Calu3 (cell line): ENCODE measurements at regions not wholly inside any gene's neighbourhood (a gene's known extent, or its start where the extent isn't known, plus 50 kb on each side); places are given as distances from the start of the nearest gene placed in this dataset.

Source experiments
- BruUV-seq: library from RNA; stranded (reverse); fragments of 400-500 nt; replicated peaks from 2 replicates; lab custom pipeline; 2021; lab: Mats Ljungman, UMichigan
- CTCF ChIA-PET: fragments of 300-600 bp; sonication (Branson Sonifier 250); formaldehyde crosslinking; loops from one replicate; lab custom pipeline; 2022; ENCODE audit warnings: antibody characterized with exemption; lab: Charles Lee
- DNase-seq: peaks from one replicate; pipeline ENCODE4 v3.0.0; 2022
- H3K27ac Mint-ChIP-seq: one replicate; pipeline ENCODE4 v1.8.0; 2022; ENCODE audit warnings: mixed read lengths; ENCODE audit not compliant: unreplicated experiment
- H3K27me3 Mint-ChIP-seq: one replicate; pipeline ENCODE4 v1.8.0; 2022; ENCODE audit warnings: mixed read lengths; ENCODE audit not compliant: unreplicated experiment
- H3K36me3 Mint-ChIP-seq: one replicate; pipeline ENCODE4 v1.8.0; 2022; ENCODE audit warnings: mild to moderate bottlenecking, moderate library complexity, mixed read lengths; ENCODE audit not compliant: insufficient read depth, unreplicated experiment
- H3K4me1 Mint-ChIP-seq: one replicate; pipeline ENCODE4 v1.8.0; 2022; ENCODE audit warnings: mild to moderate bottlenecking, low read depth, mixed read lengths; ENCODE audit not compliant: unreplicated experiment
- H3K4me3 Mint-ChIP-seq: one replicate; pipeline ENCODE4 v1.8.0; 2022; ENCODE audit warnings: mild to moderate bottlenecking, low read depth, moderate library complexity, mixed read lengths; ENCODE audit not compliant: unreplicated experiment
- H3K9me3 Mint-ChIP-seq: one replicate; pipeline ENCODE4 v1.8.0; 2022; ENCODE audit warnings: low read depth, mixed read lengths; ENCODE audit not compliant: unreplicated experiment
- intact Hi-C: fragments of 100-400 bp; cut with micrococcal nuclease; formaldehyde crosslinking; loops from one replicate; pipeline ENCODE4 v1.10.0; 2022; ENCODE audit not compliant: unreplicated experiment
- TF ChIP-seq, protein P1 (sequence below): fragments of 200-600 bp; IDR thresholded peaks from one replicate; pipeline ENCODE4 v1.8.0; 2022; ENCODE audit warnings: antibody characterized with exemption; ENCODE audit not compliant: unreplicated experiment

GRCh38 chr13:86660090-86660489, 860.9 kb upstream of the SLITRK6 start:
- intact Hi-C loops = no loop called here
- Mint-ChIP-seq H3K36me3 (no peaks in the 10 kb centered on the region), H3K9me3 (peaks cover 2% of the 10 kb centered on the region), H3K4me1 (no peaks in the 10 kb centered on the region), H3K27ac (no peak overlapping the region), H3K4me3 (no peak overlapping the region), H3K27me3 (no peaks in the 10 kb centered on the region)
- DNase-seq = no peak
- no TSS peak for BruUV-seq
- CTCF ChIA-PET = no interaction called here
- TF ChIP-seq, protein P1, sequence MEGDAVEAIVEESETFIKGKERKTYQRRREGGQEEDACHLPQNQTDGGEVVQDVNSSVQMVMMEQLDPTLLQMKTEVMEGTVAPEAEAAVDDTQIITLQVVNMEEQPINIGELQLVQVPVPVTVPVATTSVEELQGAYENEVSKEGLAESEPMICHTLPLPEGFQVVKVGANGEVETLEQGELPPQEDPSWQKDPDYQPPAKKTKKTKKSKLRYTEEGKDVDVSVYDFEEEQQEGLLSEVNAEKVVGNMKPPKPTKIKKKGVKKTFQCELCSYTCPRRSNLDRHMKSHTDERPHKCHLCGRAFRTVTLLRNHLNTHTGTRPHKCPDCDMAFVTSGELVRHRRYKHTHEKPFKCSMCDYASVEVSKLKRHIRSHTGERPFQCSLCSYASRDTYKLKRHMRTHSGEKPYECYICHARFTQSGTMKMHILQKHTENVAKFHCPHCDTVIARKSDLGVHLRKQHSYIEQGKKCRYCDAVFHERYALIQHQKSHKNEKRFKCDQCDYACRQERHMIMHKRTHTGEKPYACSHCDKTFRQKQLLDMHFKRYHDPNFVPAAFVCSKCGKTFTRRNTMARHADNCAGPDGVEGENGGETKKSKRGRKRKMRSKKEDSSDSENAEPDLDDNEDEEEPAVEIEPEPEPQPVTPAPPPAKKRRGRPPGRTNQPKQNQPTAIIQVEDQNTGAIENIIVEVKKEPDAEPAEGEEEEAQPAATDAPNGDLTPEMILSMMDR = no peak

DNA sequence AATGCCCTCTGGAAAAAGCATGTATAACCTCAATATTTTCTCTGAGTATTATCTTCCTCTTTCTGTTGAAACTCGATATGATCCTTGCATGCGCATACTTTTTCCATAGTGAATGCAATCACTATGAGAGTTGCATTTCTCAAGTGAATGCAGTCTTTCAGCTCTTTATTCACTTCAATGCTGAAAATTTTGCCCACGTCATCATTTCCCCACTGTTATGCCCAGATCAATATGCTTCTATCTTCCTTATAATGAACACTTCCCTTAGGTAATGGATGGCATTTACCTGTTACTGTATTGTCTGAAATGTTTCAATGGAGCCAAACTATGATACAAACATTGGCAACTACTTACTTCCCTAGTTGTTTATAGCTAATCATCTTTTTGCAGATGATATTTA, 866.6 kb upstream of the SLITRK6 start:
- Mint-ChIP-seq H3K27me3 (no peaks in the 10 kb centered on the region), H3K36me3 (no peaks in the 10 kb centered on the region), H3K4me1 (no peaks in the 10 kb centered on the region), H3K4me3 (no peak overlapping the region), H3K9me3 (peaks cover 8% of the 10 kb centered on the region), H3K27ac (no peak overlapping the region)
- intact Hi-C loops = no loop called here
- TF ChIP-seq, protein P1 = no peak
- CTCF ChIA-PET = interaction anchor here (0.6 kb wide), 1 partner anchor 64 kb away, joined by 3 read pairs; no protein-coding TSS in a partner anchor
- no peak for DNase-seq
- no TSS peak for BruUV-seq

- Mint-ChIP-seq H3K27me3 (no peaks in the 10 kb centered on the region), H3K36me3 (no peaks in the 10 kb centered on the region), H3K27ac (no peak overlapping the region), H3K9me3 (no peaks in the 10 kb centered on the region), H3K4me1 (no peaks in the 10 kb centered on the region), H3K4me3 (no peak overlapping the region)
- TF ChIP-seq, protein P1 = no peak
- intact Hi-C loops = no loop called here
- no peak for DNase-seq
- CTCF ChIA-PET = no interaction called here
- no TSS peak for BruUV-seq
These were observed 874.8 kb upstream of the SLITRK6 start for GRCh38 chr13:86673931-86674431.

GRCh38 chr13:86681223-86681622, 882.0 kb upstream of the SLITRK6 start:
- Mint-ChIP-seq H3K27ac (no peak overlapping the region), H3K27me3 (no peaks in the 10 kb centered on the region), H3K4me1 (no peaks in the 10 kb centered on the region), H3K4me3 (no peak overlapping the region), H3K36me3 (no peaks in the 10 kb centered on the region), H3K9me3 (no peaks in the 10 kb centered on the region)
- CTCF ChIA-PET = interaction anchor here (0.5 kb wide), 1 partner anchor 1492 kb away, joined by 5 read pairs; no protein-coding TSS in a partner anchor
- DNase-seq = no peak
- intact Hi-C loops = no loop called here
- no TSS peak for BruUV-seq
- TF ChIP-seq, protein P1 = no peak
